HG02943 (cell line): ENCODE measurements at regions not wholly inside any gene's neighbourhood (a gene's known extent, or its start where the extent isn't known, plus 50 kb on each side); places are given as distances from the start of the nearest gene placed in this dataset.
"Not testable (repeated sequence)": the region's sequence is repeated elsewhere in the genome, so short reads cannot be mapped to it uniquely, and the experiment has no call there.

Experiments
- ATAC-seq: cut with Tn5 transposase; IDR thresholded peaks from one replicate; pipeline ENCODE4 v1.9.1; 2021; ENCODE audit warnings: mild to moderate bottlenecking, low read depth, moderate library complexity; ENCODE audit not compliant: unreplicated experiment

- ATAC-seq: no peak
Measured at GRCh38 chr10:4291990-4292389, 507.0 kb upstream of the KLF6 start.

- no peak for ATAC-seq
Measured at GRCh38 chr10:4285121-4285520, 500.1 kb upstream of the KLF6 start.

- ATAC-seq: no peak
Measured at GRCh38 chr10:4283846-4284610, 499.0 kb upstream of the KLF6 start.

GRCh38 chr10:4282496-4282895, 497.5 kb upstream of the KLF6 start:
- ATAC-seq: no peak

GRCh38 chr10:4281190-4281825, 496.3 kb upstream of the KLF6 start:
- ATAC-seq: no peak

- no peak for ATAC-seq
Measured at GRCh38 chr10:4280461-4281189, 495.6 kb upstream of the KLF6 start.

GRCh38 chr10:4279655-4280054, 494.6 kb upstream of the KLF6 start:
- ATAC-seq: no peak

- no peak for ATAC-seq
Measured at GRCh38 chr10:4278186-4278585, 493.2 kb upstream of the KLF6 start.

- ATAC-seq: no peak
Measured at GRCh38 chr10:4276151-4276550, 491.1 kb upstream of the KLF6 start.

GRCh38 chr10:4274671-4275070, 489.7 kb upstream of the KLF6 start:
- ATAC-seq: not testable (repeated sequence)

- no peak for ATAC-seq
Measured at GRCh38 chr10:4271193-4271592, 486.2 kb upstream of the KLF6 start.

GRCh38 chr10:4270116-4270515, 485.1 kb upstream of the KLF6 start:
- ATAC-seq: no peak

GRCh38 chr10:4268490-4268889, 483.5 kb upstream of the KLF6 start:
- ATAC-seq: not testable (repeated sequence)

GRCh38 chr10:4267086-4267773, 482.2 kb upstream of the KLF6 start:
- no peak for ATAC-seq

GRCh38 chr10:4266416-4267085, 481.5 kb upstream of the KLF6 start:
- no peak for ATAC-seq

- ATAC-seq: no peak
Measured at GRCh38 chr10:4265964-4266363, 481.0 kb upstream of the KLF6 start.

GRCh38 chr10:4264209-4264865, 479.3 kb upstream of the KLF6 start:
- ATAC-seq: no peak

- no peak for ATAC-seq
Measured at GRCh38 chr10:4263601-4263921, 478.6 kb upstream of the KLF6 start.

- ATAC-seq: no peak
Measured at GRCh38 chr10:4262870-4263600, 478.0 kb upstream of the KLF6 start.
